ENCODE measurements at regions not wholly inside any gene's neighbourhood (a gene's known extent, or its start where the extent isn't known, plus 50 kb on each side); places are given as distances from the start of the nearest gene placed in this dataset.

DNA sequence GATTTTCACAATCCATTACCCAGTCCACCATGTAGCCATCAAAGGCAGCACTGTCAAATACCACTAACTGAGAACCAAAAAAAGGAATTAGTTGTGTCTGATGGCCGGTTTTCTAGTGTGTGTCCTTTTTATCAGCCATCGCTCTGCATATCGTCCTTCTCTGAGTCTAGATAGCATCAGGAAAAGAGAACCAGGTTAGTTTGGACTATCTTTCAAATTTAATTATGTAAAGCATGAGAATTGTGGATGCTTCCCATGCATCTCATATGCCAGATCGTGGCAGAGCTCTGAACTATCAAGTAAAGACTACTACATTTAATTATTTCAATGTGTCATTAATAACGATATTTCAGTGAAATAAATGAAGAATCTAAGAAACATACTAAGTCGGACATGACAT, 691.9 kb downstream of the FAM181B start:
- TF ChIP-seq EZH2 (IDR thresholded peaks at IDR 0.05; ENCODE audit: borderline replicate concordance, low read depth, low read length, severe bottlenecking): no peak
- TF ChIP-seq JUN (IDR thresholded peaks at IDR 0.05; ENCODE audit: borderline replicate concordance, insufficient read depth, insufficient read length, low read depth): no peak
- TF ChIP-seq, protein P1, sequence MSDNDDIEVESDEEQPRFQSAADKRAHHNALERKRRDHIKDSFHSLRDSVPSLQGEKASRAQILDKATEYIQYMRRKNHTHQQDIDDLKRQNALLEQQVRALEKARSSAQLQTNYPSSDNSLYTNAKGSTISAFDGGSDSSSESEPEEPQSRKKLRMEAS (IDR thresholded peaks at IDR 0.05; ENCODE audit: insufficient read depth, insufficient read length): no peak
- TF ChIP-seq, protein P2, sequence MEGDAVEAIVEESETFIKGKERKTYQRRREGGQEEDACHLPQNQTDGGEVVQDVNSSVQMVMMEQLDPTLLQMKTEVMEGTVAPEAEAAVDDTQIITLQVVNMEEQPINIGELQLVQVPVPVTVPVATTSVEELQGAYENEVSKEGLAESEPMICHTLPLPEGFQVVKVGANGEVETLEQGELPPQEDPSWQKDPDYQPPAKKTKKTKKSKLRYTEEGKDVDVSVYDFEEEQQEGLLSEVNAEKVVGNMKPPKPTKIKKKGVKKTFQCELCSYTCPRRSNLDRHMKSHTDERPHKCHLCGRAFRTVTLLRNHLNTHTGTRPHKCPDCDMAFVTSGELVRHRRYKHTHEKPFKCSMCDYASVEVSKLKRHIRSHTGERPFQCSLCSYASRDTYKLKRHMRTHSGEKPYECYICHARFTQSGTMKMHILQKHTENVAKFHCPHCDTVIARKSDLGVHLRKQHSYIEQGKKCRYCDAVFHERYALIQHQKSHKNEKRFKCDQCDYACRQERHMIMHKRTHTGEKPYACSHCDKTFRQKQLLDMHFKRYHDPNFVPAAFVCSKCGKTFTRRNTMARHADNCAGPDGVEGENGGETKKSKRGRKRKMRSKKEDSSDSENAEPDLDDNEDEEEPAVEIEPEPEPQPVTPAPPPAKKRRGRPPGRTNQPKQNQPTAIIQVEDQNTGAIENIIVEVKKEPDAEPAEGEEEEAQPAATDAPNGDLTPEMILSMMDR (IDR thresholded peaks at IDR 0.05; ENCODE audit: extremely low read depth in 1 of 2, insufficient read depth in 1 of 2, low read depth in 1 of 2, low read length in 2 of 2): no peak
